Natural killer cell (primary cell): ENCODE measurements at regions not wholly inside any gene's neighbourhood (a gene's known extent, or its start where the extent isn't known, plus 50 kb on each side); places are given as distances from the start of the nearest gene placed in this dataset.

ENCODE experiments used
- ATAC-seq, 3 donors: fragments of 150-1000 bp in 2 of 3; fragments of 200-7000 bp in 1 of 3; cut with Tn5 transposase; 1 replicate in 1 of 3; 2 replicates in 2 of 3; pipeline ENCODE4 v1.10.0; 2021; ENCODE audit warnings: mild to moderate bottlenecking in 2 of 3, moderate library complexity in 2 of 3
- DNase-seq, 2 donors: peaks; one replicate each; pipeline versions ENCODE4 v3.0.0 to v3.0.0-alpha.2; 2013 to 2021; ENCODE audit warnings: mixed read lengths in 1 of 2
- H3K27ac ChIP-seq: one replicate; pipeline ENCODE4 v1.5.1; 2013; ENCODE audit warnings: mild to moderate bottlenecking, low read length
- H3K27me3 ChIP-seq: one replicate; pipeline ENCODE4 v1.6.1; 2013; ENCODE audit warnings: low read length; ENCODE audit not compliant: control insufficient read depth, insufficient read depth
- H3K36me3 ChIP-seq: one replicate; pipeline ENCODE4 v1.6.1; 2013; ENCODE audit warnings: low read length; ENCODE audit not compliant: control insufficient read depth, insufficient read depth
- H3K4me1 ChIP-seq: one replicate; pipeline ENCODE4 v1.6.1; 2013; ENCODE audit warnings: low read length; ENCODE audit not compliant: control insufficient read depth, insufficient read depth
- H3K4me3 ChIP-seq: one replicate; pipeline ENCODE4 v1.5.1; 2013; ENCODE audit warnings: low read length
- H3K9me3 ChIP-seq: one replicate; pipeline ENCODE4 v1.6.1; 2013; ENCODE audit warnings: low read length; ENCODE audit not compliant: control insufficient read depth, insufficient read depth
- H3K27ac Mint-ChIP-seq, 2 donors: one replicate each; pipeline ENCODE4 v1.8.0; 2022; ENCODE audit warnings: mild to moderate bottlenecking in 2 of 2, mixed read lengths in 2 of 2, moderate library complexity in 1 of 2
- H3K27me3 Mint-ChIP-seq, 2 donors: one replicate each; pipeline ENCODE4 v1.8.0; 2022; ENCODE audit warnings: low read depth in 2 of 2, mixed read lengths in 2 of 2
- H3K36me3 Mint-ChIP-seq: one replicate; pipeline ENCODE4 v1.8.0; 2022; ENCODE audit warnings: mixed read lengths
- H3K4me1 Mint-ChIP-seq, 2 donors: one replicate each; pipeline ENCODE4 v1.8.0; 2022; ENCODE audit warnings: mixed read lengths in 2 of 2
- H3K4me3 Mint-ChIP-seq: one replicate; pipeline ENCODE4 v1.8.0; 2022; ENCODE audit warnings: mild to moderate bottlenecking, moderate library complexity, mixed read lengths
- H3K9me3 Mint-ChIP-seq, 2 donors: one replicate each; pipeline ENCODE4 v1.8.0; 2022; ENCODE audit warnings: mixed read lengths in 2 of 2
- CTCF ChIP-seq: fragments of 200-600 bp; IDR thresholded peaks from one replicate; pipeline ENCODE4 v1.8.0; 2022; ENCODE audit warnings: antibody characterized with exemption
- whole genome bisulfite sequencing: methylation state at CpG from one replicate; pipeline ENCODE4 v1.1.7; 2013; ENCODE audit warnings: missing lambda C conversion rate; ENCODE audit not compliant: insufficient coverage; 5-methylcytosine and 5-hydroxymethylcytosine counted together
- intact Hi-C: fragments of 100-400 bp; cut with micrococcal nuclease; formaldehyde crosslinking; loops from one replicate; pipeline ENCODE4 v1.14.2; 2022

GRCh38 chr16:48098472-48098871 is 57.3 kb downstream of the ABCC12 start:
- H3K27ac ChIP-seq = no peak overlapping the region
- Mint-ChIP-seq H3K27me3 (peaks cover 10 to 24% of the 10 kb centered on the region in 2 donors), H3K36me3 (no peaks in the 10 kb centered on the region), H3K4me3 (no peak overlapping the region), H3K27ac (no peak overlapping the region), H3K4me1 (no peaks in the 10 kb centered on the region), H3K9me3 (no peaks in the 10 kb centered on the region)
- 100% methylated on average over 2 of the region's 2 CpGs for WGBS
- H3K9me3 ChIP-seq = no peaks in the 10 kb centered on the region
- H3K27me3 ChIP-seq = no peaks in the 10 kb centered on the region
- DNase-seq (no peak), ATAC-seq (no peak)
- no peaks in the 10 kb centered on the region for H3K36me3 ChIP-seq
- intact Hi-C loops = no loop called here
- H3K4me1 ChIP-seq = no peaks in the 10 kb centered on the region
- TF ChIP-seq CTCF = no peak
- no peak overlapping the region for H3K4me3 ChIP-seq

- Histone ChIP-seq H3K36me3 (no peaks in the 10 kb centered on the region), H3K27ac (no peak overlapping the region), H3K4me3 (no peak overlapping the region), H3K27me3 (no peaks in the 10 kb centered on the region), H3K4me1 (no peaks in the 10 kb centered on the region), H3K9me3 (no peaks in the 10 kb centered on the region)
- Mint-ChIP-seq H3K27me3 (peaks cover 23 to 27% of the 10 kb centered on the region in 2 donors), H3K27ac (no peak overlapping the region), H3K36me3 (no peaks in the 10 kb centered on the region), H3K9me3 (no peaks in the 10 kb centered on the region), H3K4me1 (no peaks in the 10 kb centered on the region), H3K4me3 (no peak overlapping the region)
- 75% methylated on average over 13 of the region's 14 CpGs for WGBS
- TF ChIP-seq CTCF = no peak
- ATAC-seq (no peak), DNase-seq (no peak)
- intact Hi-C loops = no loop called here
These were observed 64.7 kb downstream of the ABCC12 start for GRCh38 chr16:48091117-48091516.

- H3K36me3 ChIP-seq = no peaks in the 10 kb centered on the region
- H3K4me1 Mint-ChIP-seq = no peaks in the 10 kb centered on the region
- 94% methylated on average over 2 of the region's 4 CpGs for WGBS
- H3K4me3 Mint-ChIP-seq = no peak overlapping the region
- H3K9me3 ChIP-seq = no peaks in the 10 kb centered on the region
- no peaks in the 10 kb centered on the region for H3K4me1 ChIP-seq
- H3K27ac ChIP-seq = no peak overlapping the region
- H3K36me3 Mint-ChIP-seq = no peaks in the 10 kb centered on the region
- H3K27me3 ChIP-seq = no peaks in the 10 kb centered on the region
- DNase-seq (no peak), ATAC-seq (no peak)
- H3K9me3 Mint-ChIP-seq = no peaks in the 10 kb centered on the region
- H3K27ac Mint-ChIP-seq = no peak overlapping the region
- no peak overlapping the region for H3K4me3 ChIP-seq
- no peak for TF ChIP-seq CTCF
- intact Hi-C loops = no loop called here
- peaks cover 16 to 20% of the 10 kb centered on the region in 2 donors for H3K27me3 Mint-ChIP-seq
These were observed 66.6 kb downstream of the ABCC12 start for GRCh38 chr16:48089053-48089792.

GRCh38 chr16:48087639-48088038 is 68.2 kb downstream of the ABCC12 start:
- no peaks in the 10 kb centered on the region for H3K36me3 ChIP-seq
- H3K27me3 ChIP-seq = no peaks in the 10 kb centered on the region
- H3K4me3 Mint-ChIP-seq = no peak overlapping the region
- H3K9me3 Mint-ChIP-seq = no peaks in the 10 kb centered on the region
- TF ChIP-seq CTCF = no peak
- no peaks in the 10 kb centered on the region for H3K9me3 ChIP-seq
- no peak overlapping the region for H3K4me3 ChIP-seq
- H3K27me3 Mint-ChIP-seq = peaks cover 8 to 15% of the 10 kb centered on the region in 2 donors
- H3K27ac Mint-ChIP-seq = no peak overlapping the region
- intact Hi-C loops = no loop called here
- H3K4me1 ChIP-seq = no peaks in the 10 kb centered on the region
- no peak for DNase-seq
- no peak overlapping the region for H3K27ac ChIP-seq
- peak in 1 of 3 donors; percentile 12 for ATAC-seq
- H3K4me1 Mint-ChIP-seq = no peaks in the 10 kb centered on the region
- 80% methylated on average over 1 of the region's 1 CpG for WGBS
- H3K36me3 Mint-ChIP-seq = no peaks in the 10 kb centered on the region
